Midbrain (tissue), 1 donor: ENCODE measurements at regions not wholly inside any gene's neighbourhood (a gene's known extent, or its start where the extent isn't known, plus 50 kb on each side); places are given as distances from the start of the nearest gene placed in this dataset.

Experiments
- DNase-seq: peaks from one replicate; lab custom pipeline; 2025; lab: John Stamatoyannopoulos, UW

DNA sequence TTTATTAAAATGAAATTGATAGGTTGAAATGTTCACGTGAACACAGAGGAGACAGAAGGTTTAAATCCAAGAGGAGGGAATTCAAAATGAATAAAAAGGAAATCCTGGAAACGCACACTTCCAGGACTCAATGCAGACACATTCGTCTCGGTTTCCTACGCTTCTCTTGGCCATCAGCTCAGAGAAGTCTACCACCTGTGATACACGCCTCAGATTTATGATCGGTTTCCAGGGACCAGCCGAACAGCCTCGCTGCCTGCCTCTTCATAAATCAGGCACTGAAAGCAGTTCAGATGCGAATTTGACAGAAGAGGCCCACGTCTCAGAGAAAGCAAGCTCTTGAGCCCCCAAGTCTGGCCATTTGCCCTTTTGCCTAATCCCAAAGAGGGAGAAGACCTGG, 125.5 kb upstream of the IRX3 start:
- DNase-seq = no peak

DNA sequence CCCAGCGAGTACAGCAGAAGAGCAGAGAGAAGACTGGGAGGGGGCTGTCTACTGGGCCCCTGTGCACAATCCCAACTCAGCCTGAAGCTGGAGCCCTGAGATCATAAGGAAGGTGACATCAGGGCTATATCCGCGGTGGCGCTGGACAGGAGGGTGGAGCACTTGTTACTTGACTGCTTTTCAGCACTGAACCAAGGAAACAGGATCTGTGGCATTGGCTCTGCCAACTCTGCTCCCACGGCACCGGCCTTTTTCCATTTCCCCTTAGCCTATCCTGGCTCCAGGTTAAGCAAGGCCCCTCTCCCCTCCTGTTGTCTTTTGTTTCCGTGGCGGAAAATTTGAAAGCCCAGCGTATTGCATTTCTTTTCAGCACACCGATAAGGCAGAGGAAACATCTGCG, 125.0 kb upstream of the IRX3 start:
- no peak for DNase-seq

DNA sequence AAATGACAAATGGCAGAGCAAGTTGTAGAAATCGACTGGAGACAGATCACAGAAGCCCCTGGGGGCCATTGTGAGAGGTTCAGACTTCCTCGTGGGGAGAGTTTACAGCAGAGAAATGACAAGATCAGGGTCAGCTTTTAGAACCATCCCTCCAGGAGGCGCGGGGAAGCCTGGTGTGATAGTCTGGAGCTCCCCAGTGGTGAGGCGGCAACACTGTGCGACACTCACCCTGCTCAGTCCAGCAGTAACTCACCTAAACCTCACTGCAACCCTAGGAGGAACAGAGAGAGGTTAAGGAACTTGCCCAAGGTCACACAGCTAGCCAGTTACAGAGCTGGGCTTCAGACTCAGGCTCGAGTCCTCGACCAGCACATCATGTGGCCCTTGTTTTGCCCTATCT, 123.4 kb upstream of the IRX3 start:
- no peak for DNase-seq

- no peak for DNase-seq
Observed at GRCh38 chr16:54407596-54407995, 121.0 kb upstream of the IRX3 start.

- DNase-seq = no peak
Observed at GRCh38 chr16:54405478-54405877, 118.9 kb upstream of the IRX3 start.

DNA sequence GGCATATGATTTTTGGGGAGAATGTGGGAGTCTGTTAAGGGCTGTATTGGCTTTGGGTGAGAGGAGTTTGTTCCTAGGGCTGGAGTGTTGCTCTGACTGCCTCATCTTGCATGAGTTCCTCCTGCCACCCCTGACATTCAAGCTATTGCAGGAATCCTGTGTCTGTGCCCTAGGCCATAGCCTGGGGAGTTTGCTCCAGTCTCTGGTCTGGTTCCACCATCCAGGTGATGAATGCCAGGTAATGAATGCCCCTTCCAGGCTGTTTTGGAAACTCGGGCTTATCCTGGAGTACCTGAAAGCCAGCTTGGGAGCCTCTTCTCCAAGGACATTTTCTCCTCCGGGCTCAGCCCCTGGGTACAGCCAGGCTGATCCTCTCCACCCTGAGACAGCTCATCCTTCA, 117.0 kb upstream of the IRX3 start:
- no peak for DNase-seq

DNA sequence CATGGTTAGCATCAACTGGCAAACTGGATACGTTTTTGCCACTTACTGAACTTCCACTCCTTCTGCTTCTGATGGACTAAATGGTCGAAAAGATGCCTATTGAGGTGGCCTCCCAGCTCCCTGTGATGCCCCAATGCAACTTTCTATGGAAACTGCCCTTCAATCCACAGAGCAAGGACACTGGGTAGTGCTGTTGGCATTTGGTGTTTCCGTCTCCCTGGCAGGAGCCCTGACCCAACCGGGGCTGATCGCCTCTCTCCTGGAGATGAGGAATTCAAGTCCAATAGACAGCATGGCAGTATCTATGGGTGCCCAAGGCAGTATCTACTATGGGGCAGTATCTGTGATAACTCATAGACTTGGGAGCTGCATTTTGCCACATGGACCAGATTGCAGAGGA, 116.3 kb upstream of the IRX3 start:
- no peak for DNase-seq

GRCh38 chr16:54402270-54402669, 115.7 kb upstream of the IRX3 start:
- DNase-seq = no peak

- no peak for DNase-seq
Observed at GRCh38 chr16:54400261-54400660, 113.7 kb upstream of the IRX3 start.

DNA sequence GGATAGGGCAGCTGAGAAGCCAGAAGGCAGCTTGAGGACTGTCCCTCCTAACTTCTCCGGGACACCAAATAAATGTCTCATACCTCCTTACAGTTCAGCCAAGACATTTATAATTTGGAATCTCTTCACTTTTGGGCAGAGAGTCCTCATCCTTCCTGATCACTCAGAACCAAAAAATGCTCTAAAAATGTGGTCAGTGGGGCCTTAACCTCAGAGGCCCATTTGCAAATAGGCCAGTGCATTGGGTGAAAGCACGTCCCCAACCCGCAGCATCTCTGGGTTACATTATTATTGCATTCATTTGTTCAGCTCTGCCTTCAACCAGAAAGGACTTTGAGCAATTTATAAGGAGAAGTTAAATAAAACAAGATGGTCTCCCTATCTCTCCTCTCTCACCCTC, 112.4 kb upstream of the IRX3 start:
- DNase-seq = no peak

GRCh38 chr16:54397838-54398237, 111.3 kb upstream of the IRX3 start:
- DNase-seq = no peak

DNA sequence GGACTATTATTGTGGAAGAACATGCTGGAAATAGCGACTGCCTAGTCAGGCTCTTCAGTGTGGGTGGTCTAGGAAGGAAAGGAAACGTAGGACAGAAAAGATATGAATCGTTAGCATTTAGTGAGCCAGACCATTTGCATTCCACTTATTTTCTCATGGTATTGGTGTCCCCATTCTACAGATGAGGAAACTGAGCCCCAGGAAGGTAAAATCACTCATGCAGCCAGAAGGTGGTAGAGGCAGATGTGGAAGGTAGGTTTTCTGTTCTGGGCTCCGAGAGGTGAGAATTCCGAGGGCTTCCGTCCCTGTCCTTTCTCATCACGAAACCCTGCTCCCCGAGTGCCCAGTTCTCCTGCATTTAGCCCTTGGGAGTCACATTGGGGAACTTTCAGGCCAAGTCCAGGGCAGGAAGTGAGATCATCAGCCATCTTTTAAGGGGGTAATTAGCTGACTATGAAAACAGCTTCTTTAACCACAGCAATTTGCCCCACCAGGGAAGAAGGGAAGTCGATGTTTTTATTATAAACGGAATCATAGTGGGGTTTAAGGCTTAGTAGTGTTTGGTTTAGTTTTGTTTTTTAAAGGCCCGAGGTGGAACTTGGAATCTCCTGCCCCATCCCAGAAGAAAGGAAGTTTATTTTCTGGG, 110.7 kb upstream of the IRX3 start:
- DNase-seq = no peak

DNA sequence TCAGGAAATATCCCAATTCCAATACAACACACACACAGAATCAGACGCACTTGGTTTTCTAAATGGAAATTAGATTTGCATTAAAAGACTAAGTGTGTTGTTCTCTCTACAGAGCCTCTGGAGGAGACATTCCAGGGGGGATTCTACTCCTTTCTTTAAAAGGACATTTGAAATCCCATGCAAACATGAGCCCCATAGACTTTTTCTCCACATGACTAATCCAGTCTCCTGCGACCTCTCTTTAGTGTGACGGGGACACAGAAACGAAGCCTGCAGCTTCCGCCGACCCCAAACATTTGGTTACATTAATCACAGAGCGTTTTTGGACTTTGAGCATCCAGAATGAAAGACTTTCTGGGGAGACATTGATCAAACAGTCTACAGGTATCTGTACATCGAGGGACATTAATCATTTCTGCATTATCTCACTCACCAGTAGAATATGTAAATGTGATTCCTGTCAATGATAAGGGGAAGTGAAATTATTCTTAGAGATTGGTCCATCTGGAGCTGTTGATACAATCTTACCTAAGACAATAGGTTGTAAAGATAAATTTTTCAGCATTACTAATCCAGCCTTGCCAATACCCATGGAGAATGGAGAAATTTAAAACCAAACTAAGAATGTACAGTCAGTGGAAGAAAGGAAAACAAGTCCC, 103.4 kb upstream of the IRX3 start:
- DNase-seq = no peak

GRCh38 chr16:54385141-54385540, 98.6 kb upstream of the IRX3 start:
- no peak for DNase-seq

GRCh38 chr16:54381601-54382313, 95.2 kb upstream of the IRX3 start:
- no peak for DNase-seq

DNA sequence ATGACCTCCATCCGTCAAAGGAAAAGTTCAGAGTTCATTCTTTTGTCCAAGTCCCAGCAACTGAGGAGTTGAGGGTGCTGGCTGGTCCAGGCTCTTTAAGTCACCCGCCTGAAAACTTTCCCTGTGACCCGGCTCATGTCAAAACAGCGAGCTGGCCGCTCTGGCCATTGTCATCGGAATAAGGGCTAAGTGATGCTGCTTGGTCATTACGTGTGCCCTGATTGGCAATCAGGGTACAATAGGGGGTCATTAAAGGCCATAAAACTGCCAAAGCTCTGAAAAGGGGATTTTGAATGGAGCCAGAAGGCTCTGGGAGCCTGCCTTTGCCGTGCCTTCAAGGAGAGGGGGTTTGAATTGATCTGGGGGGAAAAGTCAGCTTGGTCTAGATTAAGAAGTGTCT, 88.5 kb upstream of the IRX3 start:
- no peak for DNase-seq

DNA sequence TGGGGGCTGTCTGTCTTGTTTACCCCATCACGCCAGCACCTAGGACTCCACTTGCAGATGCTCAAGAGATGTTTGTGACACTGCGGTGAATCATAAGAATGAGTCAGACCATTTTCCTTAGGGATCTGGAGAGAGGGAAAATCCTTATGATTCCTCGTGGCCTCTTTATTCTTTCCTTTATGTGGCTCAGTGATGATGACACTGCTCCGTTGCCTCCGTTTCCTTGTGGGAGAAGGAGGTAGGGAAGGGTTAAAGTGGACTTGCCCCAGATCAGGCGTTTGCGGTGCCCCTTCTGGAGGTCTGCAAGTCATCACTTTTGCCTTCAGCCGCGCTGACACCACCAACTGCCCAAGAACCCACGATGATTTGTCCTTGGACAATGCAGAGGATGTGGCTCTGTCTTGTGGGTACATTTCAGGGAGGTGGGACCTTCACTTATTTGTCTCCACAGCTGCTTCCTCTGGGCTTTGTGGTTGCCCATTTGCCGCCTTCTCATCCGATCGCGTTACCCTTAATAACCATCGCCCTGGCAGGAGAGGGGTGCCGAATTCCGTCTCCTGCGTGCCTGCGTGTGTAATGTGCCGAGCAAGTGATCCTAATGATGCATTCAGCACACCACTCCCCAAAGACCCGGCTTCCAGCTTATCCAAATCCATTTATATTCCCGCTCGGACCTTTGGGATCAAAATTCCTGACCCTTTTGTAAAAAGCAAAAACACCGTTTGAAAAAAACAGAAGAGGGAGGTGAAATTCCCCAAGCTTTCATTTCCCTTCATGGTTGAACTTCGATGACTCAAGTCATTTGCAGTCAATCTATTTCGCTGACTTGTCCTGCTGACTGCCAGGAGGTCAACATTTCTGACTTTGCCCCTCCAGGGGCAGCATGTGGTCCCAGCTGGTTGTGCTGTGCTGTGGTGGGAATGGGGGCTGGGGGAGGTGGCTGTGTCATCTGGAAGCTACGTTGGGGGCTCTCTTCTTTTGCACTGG, 87.2 kb upstream of the IRX3 start:
- DNase-seq = no peak

- DNase-seq = no peak
Observed at GRCh38 chr16:54370278-54371040, 83.9 kb upstream of the IRX3 start.

- no peak for DNase-seq
Observed at GRCh38 chr16:54369861-54370260, 83.3 kb upstream of the IRX3 start.

- no peak for DNase-seq
Observed at GRCh38 chr16:54366943-54367342, 80.4 kb upstream of the IRX3 start.

GRCh38 chr16:54365990-54366634, 79.5 kb upstream of the IRX3 start:
- no peak for DNase-seq
